ENCODE measurements at regions not wholly inside any gene's neighbourhood (a gene's known extent, or its start where the extent isn't known, plus 50 kb on each side); places are given as distances from the start of the nearest gene placed in this dataset.

GRCh38 chr6:16921399-16922110 lies 160.3 kb upstream of the ATXN1 start:
- Histone ChIP-seq H3K27me3 (ENCODE audit: low read depth, low read length) (no peaks in the 10 kb centered on the region), H3K4me3 (ENCODE audit: low read depth in 1 of 2, low read length in 2 of 2) (no peak overlapping the region), H3K36me3 (ENCODE audit: control insufficient read depth in 1 of 2, insufficient read depth in 2 of 2, low read length in 2 of 2) (no peaks in the 10 kb centered on the region), H3K27ac (ENCODE audit: low read length) (no peak overlapping the region), H3K9me3 (ENCODE audit: control insufficient read depth in 1 of 2, low read length in 2 of 2) (no peaks in the 10 kb centered on the region), H3K4me1 (ENCODE audit: control insufficient read depth in 1 of 2, insufficient read depth in 2 of 2, low read length in 2 of 2) (no peaks in the 10 kb centered on the region)

DNA sequence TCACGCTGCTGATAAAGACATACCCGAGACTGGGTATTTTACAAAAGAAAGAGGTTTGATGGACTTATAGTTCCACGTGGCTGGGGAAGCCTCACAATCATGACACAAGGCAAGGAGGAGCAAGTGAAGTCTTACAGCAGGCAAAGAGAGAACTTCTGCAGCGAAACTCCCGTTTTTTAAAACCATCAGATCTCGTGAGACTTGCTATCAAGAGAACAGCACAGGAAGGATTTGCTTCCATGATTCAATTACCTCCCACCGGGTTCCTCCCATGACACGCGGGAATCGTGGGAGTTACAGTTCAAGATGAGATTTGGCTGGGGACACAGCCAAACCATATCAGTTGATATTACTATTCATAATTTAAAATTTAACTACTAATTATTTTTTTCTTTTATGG lies 157.3 kb upstream of the ATXN1 start:
- Histone ChIP-seq H3K27ac (ENCODE audit: low read length) (no peak overlapping the region), H3K4me3 (ENCODE audit: low read depth in 1 of 2, low read length in 2 of 2) (no peak overlapping the region), H3K9me3 (ENCODE audit: control insufficient read depth in 1 of 2, low read length in 2 of 2) (peaks cover 0 to 6% of the 10 kb centered on the region in 2 donors), H3K4me1 (ENCODE audit: control insufficient read depth in 1 of 2, insufficient read depth in 2 of 2, low read length in 2 of 2) (no peaks in the 10 kb centered on the region), H3K27me3 (ENCODE audit: low read depth, low read length) (no peaks in the 10 kb centered on the region), H3K36me3 (ENCODE audit: control insufficient read depth in 1 of 2, insufficient read depth in 2 of 2, low read length in 2 of 2) (no peaks in the 10 kb centered on the region)

DNA sequence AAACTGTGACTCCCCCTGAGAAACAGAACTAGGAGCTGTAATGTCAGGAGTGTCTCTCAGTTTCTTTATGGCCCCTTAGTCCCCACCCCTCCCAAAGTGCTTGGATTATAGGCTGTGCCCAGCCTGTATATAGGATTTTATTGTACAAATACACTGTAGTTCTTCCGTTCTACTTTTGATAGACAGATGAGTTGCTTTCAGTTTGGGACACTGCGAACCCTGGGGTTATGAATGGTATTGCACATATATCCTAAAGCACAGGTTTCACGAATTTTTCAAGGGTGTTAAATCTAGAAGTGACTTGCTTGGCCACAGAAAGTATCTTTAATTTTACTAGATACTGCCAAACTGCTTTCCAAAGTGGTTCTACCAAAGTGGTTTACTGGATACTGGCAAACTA lies 152.9 kb upstream of the ATXN1 start:
- Histone ChIP-seq H3K9me3 (ENCODE audit: control insufficient read depth in 1 of 2, low read length in 2 of 2) (peaks cover 0 to 9% of the 10 kb centered on the region in 2 donors), H3K4me1 (ENCODE audit: control insufficient read depth in 1 of 2, insufficient read depth in 2 of 2, low read length in 2 of 2) (no peaks in the 10 kb centered on the region), H3K27me3 (ENCODE audit: low read depth, low read length) (no peaks in the 10 kb centered on the region), H3K36me3 (ENCODE audit: control insufficient read depth in 1 of 2, insufficient read depth in 2 of 2, low read length in 2 of 2) (no peaks in the 10 kb centered on the region), H3K27ac (ENCODE audit: low read length) (no peak overlapping the region), H3K4me3 (ENCODE audit: low read depth in 1 of 2, low read length in 2 of 2) (no peak overlapping the region)

GRCh38 chr6:16912756-16913155 lies 151.5 kb upstream of the ATXN1 start:
- H3K4me3 ChIP-seq (ENCODE audit: low read depth in 1 of 2, low read length in 2 of 2): no peak overlapping the region
- H3K4me1 ChIP-seq (ENCODE audit: control insufficient read depth in 1 of 2, insufficient read depth in 2 of 2, low read length in 2 of 2): no peaks in the 10 kb centered on the region
- no peaks in the 10 kb centered on the region for H3K27me3 ChIP-seq (ENCODE audit: low read depth, low read length)

GRCh38 chr6:16911088-16911487 lies 149.8 kb upstream of the ATXN1 start:
- Histone ChIP-seq H3K4me3 (ENCODE audit: low read depth in 1 of 2, low read length in 2 of 2) (no peak overlapping the region), H3K9me3 (ENCODE audit: control insufficient read depth in 1 of 2, low read length in 2 of 2) (peaks cover 0 to 9% of the 10 kb centered on the region in 2 donors), H3K27ac (ENCODE audit: low read length) (no peak overlapping the region), H3K4me1 (ENCODE audit: control insufficient read depth in 1 of 2, insufficient read depth in 2 of 2, low read length in 2 of 2) (no peaks in the 10 kb centered on the region), H3K36me3 (ENCODE audit: control insufficient read depth in 1 of 2, insufficient read depth in 2 of 2, low read length in 2 of 2) (no peaks in the 10 kb centered on the region), H3K27me3 (ENCODE audit: low read depth, low read length) (no peaks in the 10 kb centered on the region)

More at GRCh38 chr6:16912756-16913155, 151.5 kb upstream of the ATXN1 start:
- Histone ChIP-seq H3K27ac (ENCODE audit: low read length) (no peak overlapping the region), H3K9me3 (ENCODE audit: control insufficient read depth in 1 of 2, low read length in 2 of 2) (peaks cover 0 to 9% of the 10 kb centered on the region in 2 donors), H3K36me3 (ENCODE audit: control insufficient read depth in 1 of 2, insufficient read depth in 2 of 2, low read length in 2 of 2) (no peaks in the 10 kb centered on the region)

- Histone ChIP-seq H3K36me3 (ENCODE audit: control insufficient read depth in 1 of 2, insufficient read depth in 2 of 2, low read length in 2 of 2) (no peaks in the 10 kb centered on the region), H3K9me3 (ENCODE audit: control insufficient read depth in 1 of 2, low read length in 2 of 2) (peaks cover 0 to 9% of the 10 kb centered on the region in 2 donors), H3K27me3 (ENCODE audit: low read depth, low read length) (no peaks in the 10 kb centered on the region), H3K27ac (ENCODE audit: low read length) (no peak overlapping the region), H3K4me1 (ENCODE audit: control insufficient read depth in 1 of 2, insufficient read depth in 2 of 2, low read length in 2 of 2) (no peaks in the 10 kb centered on the region), H3K4me3 (ENCODE audit: low read depth in 1 of 2, low read length in 2 of 2) (no peak overlapping the region)
These were observed 148.5 kb upstream of the ATXN1 start for GRCh38 chr6:16909658-16910360.

DNA sequence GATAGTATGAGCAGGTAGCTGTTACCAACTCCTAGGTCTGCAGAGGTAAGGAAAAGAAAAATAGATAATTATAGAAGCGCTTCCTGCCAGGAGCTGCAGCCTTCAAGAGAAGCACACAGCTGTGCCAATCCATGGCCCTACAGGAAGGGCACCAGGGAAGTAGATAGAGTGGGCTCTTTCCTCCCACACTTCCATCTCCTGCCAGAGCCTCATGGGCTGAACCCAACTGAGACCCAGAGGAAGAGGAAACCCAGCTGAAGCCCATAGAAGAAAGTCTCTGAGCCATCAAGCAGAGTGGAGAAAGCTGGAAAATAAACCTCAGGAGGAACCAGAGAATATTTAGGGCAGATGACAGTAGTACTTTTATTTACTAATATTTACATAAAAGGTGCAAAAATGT lies 146.7 kb upstream of the ATXN1 start:
- Histone ChIP-seq H3K9me3 (ENCODE audit: control insufficient read depth in 1 of 2, low read length in 2 of 2) (peaks cover 0 to 4% of the 10 kb centered on the region in 2 donors), H3K27me3 (ENCODE audit: low read depth, low read length) (no peaks in the 10 kb centered on the region), H3K36me3 (ENCODE audit: control insufficient read depth in 1 of 2, insufficient read depth in 2 of 2, low read length in 2 of 2) (no peaks in the 10 kb centered on the region)

DNA sequence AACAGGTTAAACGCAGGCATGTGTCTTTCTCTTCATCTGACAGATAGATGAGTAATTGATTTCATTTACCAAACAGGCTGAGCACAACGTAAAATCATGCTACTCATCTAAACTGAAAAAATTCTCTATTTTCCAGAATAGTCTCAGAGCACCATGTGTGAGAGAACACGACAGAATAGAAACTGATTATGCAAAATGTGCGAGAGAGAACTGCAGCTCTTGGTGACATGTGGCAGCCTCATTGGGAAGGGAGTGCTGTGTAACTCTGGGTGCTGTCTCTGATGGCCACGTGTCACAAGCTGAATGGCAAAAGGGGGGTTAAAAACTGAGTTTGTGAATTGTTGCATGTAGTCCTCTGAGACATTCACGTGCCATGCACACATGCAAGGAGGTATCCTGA lies 143.7 kb upstream of the ATXN1 start:
- Histone ChIP-seq H3K4me1 (ENCODE audit: control insufficient read depth in 1 of 2, insufficient read depth in 2 of 2, low read length in 2 of 2) (peaks cover 0 to 7% of the 10 kb centered on the region in 2 donors), H3K36me3 (ENCODE audit: control insufficient read depth in 1 of 2, insufficient read depth in 2 of 2, low read length in 2 of 2) (no peaks in the 10 kb centered on the region), H3K27me3 (ENCODE audit: low read depth, low read length) (no peaks in the 10 kb centered on the region), H3K27ac (ENCODE audit: low read length) (no peak overlapping the region), H3K4me3 (ENCODE audit: low read depth in 1 of 2, low read length in 2 of 2) (no peak overlapping the region), H3K9me3 (ENCODE audit: control insufficient read depth in 1 of 2, low read length in 2 of 2) (no peaks in the 10 kb centered on the region)

More for the DNA sequence above, 146.7 kb upstream of the ATXN1 start:
- no peak overlapping the region for H3K4me3 ChIP-seq (ENCODE audit: low read depth in 1 of 2, low read length in 2 of 2)
- H3K27ac ChIP-seq (ENCODE audit: low read length): no peak overlapping the region
- no peaks in the 10 kb centered on the region for H3K4me1 ChIP-seq (ENCODE audit: control insufficient read depth in 1 of 2, insufficient read depth in 2 of 2, low read length in 2 of 2)

DNA sequence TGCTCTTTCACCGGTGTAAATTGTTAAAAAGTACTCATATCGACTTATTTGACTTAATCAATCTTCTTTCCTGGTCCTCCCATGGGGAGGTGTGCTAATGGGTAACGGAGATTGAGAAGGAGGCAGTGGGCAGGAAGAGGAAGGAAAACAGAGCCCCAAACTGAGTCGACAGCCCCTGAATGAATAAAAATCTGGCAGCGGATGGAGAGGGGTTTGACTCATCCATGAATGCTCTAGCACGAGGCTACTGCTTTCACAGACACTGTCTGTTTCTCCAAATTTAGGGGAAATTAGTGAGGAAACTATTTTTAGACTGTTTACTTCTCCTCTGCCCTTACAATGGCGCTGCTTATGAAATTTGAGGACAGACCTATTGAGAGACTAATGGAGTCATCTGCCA lies 142.2 kb upstream of the ATXN1 start:
- H3K36me3 ChIP-seq (ENCODE audit: control insufficient read depth in 1 of 2, insufficient read depth in 2 of 2, low read length in 2 of 2): no peaks in the 10 kb centered on the region
- H3K4me1 ChIP-seq (ENCODE audit: control insufficient read depth in 1 of 2, insufficient read depth in 2 of 2, low read length in 2 of 2): peaks cover 0 to 7% of the 10 kb centered on the region in 2 donors
- H3K4me3 ChIP-seq (ENCODE audit: low read depth in 1 of 2, low read length in 2 of 2): no peak overlapping the region
- no peak overlapping the region for H3K27ac ChIP-seq (ENCODE audit: low read length)
- no peaks in the 10 kb centered on the region for H3K27me3 ChIP-seq (ENCODE audit: low read depth, low read length)
- H3K9me3 ChIP-seq (ENCODE audit: control insufficient read depth in 1 of 2, low read length in 2 of 2): no peaks in the 10 kb centered on the region

GRCh38 chr6:16902502-16902901 lies 141.2 kb upstream of the ATXN1 start:
- Histone ChIP-seq H3K4me3 (ENCODE audit: low read depth in 1 of 2, low read length in 2 of 2) (no peak overlapping the region), H3K27ac (ENCODE audit: low read length) (no peak overlapping the region), H3K4me1 (ENCODE audit: control insufficient read depth in 1 of 2, insufficient read depth in 2 of 2, low read length in 2 of 2) (peaks cover 0 to 7% of the 10 kb centered on the region in 2 donors)

DNA sequence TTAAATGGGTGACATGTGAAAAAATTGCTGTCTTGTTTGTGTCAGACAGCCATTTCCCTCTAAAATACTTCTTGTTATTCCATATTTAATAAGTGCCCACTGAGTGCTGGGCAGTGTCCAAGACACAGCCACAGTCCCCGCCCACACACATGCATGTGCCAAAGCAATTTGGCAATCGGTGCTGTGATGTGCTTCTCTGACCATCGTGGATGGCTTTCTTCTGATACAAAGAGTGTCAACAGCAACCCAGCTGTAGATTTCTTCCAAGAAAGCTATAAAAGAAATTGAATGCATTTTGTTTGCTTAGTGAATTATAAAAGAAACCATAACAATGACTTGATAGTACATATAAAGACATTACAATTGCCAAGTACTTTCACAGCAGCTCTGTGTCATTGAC lies 140.5 kb upstream of the ATXN1 start:
- H3K36me3 ChIP-seq (ENCODE audit: control insufficient read depth in 1 of 2, insufficient read depth in 2 of 2, low read length in 2 of 2): no peaks in the 10 kb centered on the region
- H3K4me3 ChIP-seq (ENCODE audit: low read depth in 1 of 2, low read length in 2 of 2): no peak overlapping the region
- H3K27ac ChIP-seq (ENCODE audit: low read length): no peak overlapping the region
- H3K4me1 ChIP-seq (ENCODE audit: control insufficient read depth in 1 of 2, insufficient read depth in 2 of 2, low read length in 2 of 2): peaks cover 0 to 7% of the 10 kb centered on the region in 2 donors
- H3K9me3 ChIP-seq (ENCODE audit: control insufficient read depth in 1 of 2, low read length in 2 of 2): no peaks in the 10 kb centered on the region
- no peaks in the 10 kb centered on the region for H3K27me3 ChIP-seq (ENCODE audit: low read depth, low read length)

More at GRCh38 chr6:16902502-16902901, 141.2 kb upstream of the ATXN1 start:
- H3K27me3 ChIP-seq (ENCODE audit: low read depth, low read length): no peaks in the 10 kb centered on the region
- no peaks in the 10 kb centered on the region for H3K9me3 ChIP-seq (ENCODE audit: control insufficient read depth in 1 of 2, low read length in 2 of 2)
- no peaks in the 10 kb centered on the region for H3K36me3 ChIP-seq (ENCODE audit: control insufficient read depth in 1 of 2, insufficient read depth in 2 of 2, low read length in 2 of 2)

Data from muscle layer of duodenum (tissue), 2 donors.